Central memory CD4-positive, alpha-beta T cell (primary cell): ENCODE measurements at regions not wholly inside any gene's neighbourhood (a gene's known extent, or its start where the extent isn't known, plus 50 kb on each side); places are given as distances from the start of the nearest gene placed in this dataset.
"Not testable (repeated sequence)": the region's sequence is repeated elsewhere in the genome, so short reads cannot be mapped to it uniquely, and the experiment has no call there.

ENCODE experiments used
- DNase-seq: peaks from one replicate; pipeline ENCODE4 v3.0.0; 2022

DNA sequence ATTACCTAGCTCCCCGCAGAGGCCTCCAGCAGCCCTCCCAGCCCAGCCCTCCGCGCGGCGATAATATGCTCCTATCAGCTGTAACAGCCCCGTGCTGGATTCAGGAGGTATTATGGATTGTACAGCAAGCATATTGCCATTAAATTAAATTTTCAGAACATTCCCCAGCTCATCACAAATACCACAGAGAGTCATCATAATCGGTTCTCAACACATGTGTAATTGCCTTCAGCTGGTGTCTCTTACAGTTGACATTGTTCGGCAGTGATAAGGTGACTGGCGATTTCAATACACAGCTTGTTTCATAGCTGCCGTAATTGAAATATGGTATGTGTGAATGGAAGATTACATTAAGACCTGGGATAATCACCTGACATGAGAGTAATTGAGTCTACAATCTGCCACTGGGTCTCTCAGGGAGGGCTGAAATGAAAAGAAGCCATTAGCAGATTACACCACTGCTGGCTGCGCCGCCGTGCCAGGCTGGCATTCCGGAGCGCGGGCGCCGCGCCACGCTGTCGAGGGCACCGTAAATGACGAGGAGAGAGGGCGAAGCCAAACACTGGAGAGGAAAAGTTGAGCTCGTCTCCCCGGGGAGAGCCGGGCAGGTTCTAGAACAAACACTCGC, 549.4 kb upstream of the SALL3 start:
- DNase-seq, result no peak

GRCh38 chr18:78431606-78432005, 548.0 kb upstream of the SALL3 start:
- DNase-seq, result no peak

DNA sequence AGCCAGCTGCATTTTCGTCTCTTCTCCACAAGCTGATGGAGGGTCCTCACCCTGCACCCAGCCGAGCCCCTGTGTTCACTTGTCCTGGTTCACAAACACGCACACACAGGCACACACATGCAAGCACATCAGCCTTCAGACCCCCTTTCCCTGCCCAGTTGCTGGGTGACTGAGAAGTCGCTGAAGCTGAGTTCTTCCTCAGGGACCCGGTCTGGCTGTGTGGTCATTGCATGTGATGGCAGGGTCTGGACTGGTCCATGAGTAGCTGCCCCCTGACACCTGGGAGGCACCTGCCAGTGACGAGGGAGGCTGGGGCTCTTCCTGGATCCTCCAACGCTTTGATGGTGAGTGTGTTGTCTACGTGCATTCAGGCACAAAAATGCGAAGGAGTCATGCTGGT, 546.1 kb upstream of the SALL3 start:
- no peak for DNase-seq

GRCh38 chr18:78436110-78436509, 543.5 kb upstream of the SALL3 start:
- DNase-seq, result no peak

DNA sequence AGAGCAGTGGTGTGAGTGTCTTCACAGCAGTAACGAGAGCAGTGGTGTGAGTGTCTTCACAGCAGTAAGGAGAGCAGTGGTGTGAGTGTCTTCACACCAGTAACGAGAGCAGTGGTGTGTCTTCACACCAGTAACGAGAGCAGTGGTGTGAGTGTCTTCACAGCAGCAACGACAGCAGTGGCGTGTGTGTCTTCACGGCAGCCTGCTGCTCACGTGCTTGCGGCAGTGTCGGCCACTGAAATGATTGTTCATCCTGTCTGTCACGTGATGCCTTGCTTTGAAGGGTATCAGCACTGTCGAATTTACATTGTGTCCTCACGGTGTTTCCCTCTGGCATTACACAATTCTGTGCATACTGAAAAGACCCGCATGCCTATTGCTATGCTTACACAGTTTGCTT, 541.4 kb upstream of the SALL3 start:
- DNase-seq, result not testable (repeated sequence)

GRCh38 chr18:78445880-78446279, 533.7 kb upstream of the SALL3 start:
- no peak for DNase-seq

DNA sequence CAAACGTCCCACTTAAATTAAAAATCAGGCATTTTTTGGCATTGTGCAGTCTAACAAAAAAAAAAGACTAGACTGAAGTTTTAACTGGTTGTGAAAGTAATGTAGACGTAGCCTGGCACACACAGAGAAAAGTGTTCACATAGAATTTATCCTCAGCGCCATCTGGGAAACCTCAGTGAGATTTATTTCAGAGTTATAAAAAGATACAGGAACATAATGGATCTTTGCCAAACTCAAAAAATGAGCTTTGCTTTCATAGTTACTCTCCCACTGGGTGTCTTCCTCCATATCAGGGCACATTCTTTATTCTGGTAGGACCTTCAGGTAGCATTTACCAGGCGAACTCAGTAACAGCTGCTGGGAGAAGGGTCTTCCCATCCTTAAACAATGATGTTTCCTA, 532.4 kb upstream of the SALL3 start:
- no peak for DNase-seq

GRCh38 chr18:78448106-78448505, 531.5 kb upstream of the SALL3 start:
- no peak for DNase-seq

- DNase-seq, result no peak
Observed at GRCh38 chr18:78448591-78448990, 531.0 kb upstream of the SALL3 start.

GRCh38 chr18:78454221-78454620, 525.4 kb upstream of the SALL3 start:
- no peak for DNase-seq

- DNase-seq, result no peak
Observed at GRCh38 chr18:78455386-78455785, 524.2 kb upstream of the SALL3 start.

GRCh38 chr18:78457011-78457410, 522.6 kb upstream of the SALL3 start:
- DNase-seq, result no peak

GRCh38 chr18:78457731-78458130, 521.9 kb upstream of the SALL3 start:
- DNase-seq, result no peak

GRCh38 chr18:78458356-78458755, 521.3 kb upstream of the SALL3 start:
- no peak for DNase-seq

GRCh38 chr18:78459668-78460067, 520.0 kb upstream of the SALL3 start:
- DNase-seq, result no peak

GRCh38 chr18:78460558-78460957, 519.1 kb upstream of the SALL3 start:
- DNase-seq, result no peak

DNA sequence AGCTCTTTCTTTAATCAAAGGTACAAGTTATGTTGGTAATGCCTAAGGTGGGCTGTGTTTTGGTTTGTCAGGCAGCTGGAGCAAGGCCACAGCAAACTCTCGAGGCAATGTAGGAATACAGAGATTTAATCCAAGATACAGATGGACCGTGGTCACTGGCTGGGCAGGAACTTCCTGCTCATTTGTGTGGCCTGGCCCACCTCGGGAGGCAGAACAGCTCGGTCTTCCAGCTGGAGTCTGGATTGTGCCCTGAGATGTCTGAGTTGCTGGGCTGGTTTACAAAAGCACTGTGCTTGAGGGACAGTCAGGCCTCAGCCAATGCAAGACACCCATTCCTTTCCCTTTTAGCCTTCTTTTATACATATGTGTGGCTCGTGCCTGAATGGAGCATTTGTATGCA, 506.1 kb upstream of the SALL3 start:
- DNase-seq, result no peak

DNA sequence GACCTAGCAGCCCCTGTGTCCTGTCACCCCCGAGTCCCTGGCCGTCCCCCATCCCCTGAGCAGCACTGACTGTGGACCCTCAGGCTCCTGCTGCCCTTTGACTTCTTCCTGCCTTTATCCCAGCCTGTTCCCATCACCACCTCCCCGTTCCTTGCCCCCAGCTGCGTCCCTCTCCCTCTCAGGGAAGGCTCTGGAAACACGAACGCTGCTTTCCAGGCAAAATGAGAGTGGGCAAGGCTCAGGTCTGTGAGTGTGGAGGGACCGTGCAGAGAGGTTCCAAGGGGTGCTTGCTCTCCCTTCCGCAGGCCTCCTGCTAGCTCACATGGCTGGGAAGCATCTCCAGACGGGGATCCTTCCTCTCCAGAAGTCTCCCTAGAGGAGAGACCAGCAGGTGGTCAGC, 501.8 kb upstream of the SALL3 start:
- DNase-seq, result no peak

- DNase-seq, result no peak
Observed at GRCh38 chr18:78479443-78479842, 500.2 kb upstream of the SALL3 start.

DNA sequence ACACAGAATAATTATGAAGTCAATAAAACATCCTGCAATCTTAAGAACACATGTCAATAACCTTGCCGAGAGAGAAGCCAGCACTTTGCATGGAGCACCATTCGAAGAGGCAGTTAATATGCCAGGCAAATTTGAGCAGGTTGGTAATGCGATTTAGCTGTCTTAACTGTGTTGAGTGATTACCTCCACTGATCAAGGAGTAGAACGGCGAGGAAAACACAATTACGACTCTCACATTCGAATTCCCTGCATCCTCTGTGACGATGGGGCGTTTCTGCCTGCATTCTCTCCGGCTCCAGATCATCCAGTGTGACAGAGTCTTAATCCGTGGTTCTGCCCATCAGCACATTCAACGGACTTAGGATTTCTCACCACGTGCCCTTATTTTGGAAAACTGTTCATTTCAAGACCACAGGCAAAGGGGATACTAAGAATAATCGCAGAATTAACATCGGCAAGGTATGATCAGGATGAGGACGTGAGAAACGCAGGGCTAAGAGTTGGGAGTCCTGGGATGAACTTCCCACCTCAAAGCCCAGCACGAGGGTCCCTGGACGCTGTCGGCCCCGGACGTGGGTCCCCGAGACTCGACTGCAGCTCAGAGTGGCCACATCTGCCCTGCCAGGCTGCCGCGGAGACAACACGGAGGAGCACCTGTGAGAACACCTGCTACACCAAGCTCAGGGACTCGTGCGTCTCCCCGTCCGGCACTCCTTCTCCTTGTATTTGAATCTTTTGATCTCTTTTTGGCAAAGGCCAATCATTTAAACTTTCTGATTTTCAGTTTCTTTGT, 499.2 kb upstream of the SALL3 start:
- no peak for DNase-seq

GRCh38 chr18:78482378-78482777, 497.2 kb upstream of the SALL3 start:
- no peak for DNase-seq

GRCh38 chr18:78487649-78488048, 492.0 kb upstream of the SALL3 start:
- DNase-seq, result no peak

- DNase-seq, result no peak
Observed at GRCh38 chr18:78492064-78492812, 487.4 kb upstream of the SALL3 start.

- no peak for DNase-seq
Observed at GRCh38 chr18:78492813-78493371, 486.7 kb upstream of the SALL3 start.
